ENCODE measurements at regions not wholly inside any gene's neighbourhood (a gene's known extent, or its start where the extent isn't known, plus 50 kb on each side); places are given as distances from the start of the nearest gene placed in this dataset.

- intact Hi-C loops (cut with micrococcal nuclease), result no loop called here
- H3K4me3 ChIP-seq, result no peak overlapping the region
- no peak for TF ChIP-seq CTCF (IDR thresholded peaks at IDR 0.05; ENCODE audit: borderline replicate concordance)
- H3K27ac ChIP-seq (replicated peaks), result no peak overlapping the region
- peaks cover 96% of the 10 kb centered on the region for H3K27me3 ChIP-seq (ENCODE audit: low read depth)
- DNase-seq, result no peak
- H3K36me3 ChIP-seq, result no peaks in the 10 kb centered on the region
- H3K4me1 ChIP-seq, result peaks cover 8% of the 10 kb centered on the region
- peaks cover 2% of the 10 kb centered on the region for H3K9me3 ChIP-seq (replicated peaks)
These were observed 62.3 kb upstream of the UBE3C start for GRCh38 chr7:157076466-157076865.

- no peak for DNase-seq
- TF ChIP-seq CTCF (IDR thresholded peaks at IDR 0.05; ENCODE audit: borderline replicate concordance), result no peak
- H3K9me3 ChIP-seq (replicated peaks), result no peaks in the 10 kb centered on the region
- no peak overlapping the region for H3K4me3 ChIP-seq
- peaks cover 8% of the 10 kb centered on the region for H3K4me1 ChIP-seq
- intact Hi-C loops (cut with micrococcal nuclease), result no loop called here
- peaks cover 98% of the 10 kb centered on the region for H3K27me3 ChIP-seq (ENCODE audit: low read depth)
- no peak overlapping the region for H3K27ac ChIP-seq (replicated peaks)
- no peaks in the 10 kb centered on the region for H3K36me3 ChIP-seq
These were observed 61.7 kb upstream of the UBE3C start for GRCh38 chr7:157077021-157077420.

GRCh38 chr7:157077986-157078644 is 60.6 kb upstream of the UBE3C start:
- TF ChIP-seq CTCF (IDR thresholded peaks at IDR 0.05; ENCODE audit: borderline replicate concordance), result no peak
- peak overlapping the region; percentile 32 for H3K4me3 ChIP-seq
- H3K36me3 ChIP-seq, result no peaks in the 10 kb centered on the region
- H3K4me1 ChIP-seq, result peaks cover 8% of the 10 kb centered on the region
- peaks cover 97% of the 10 kb centered on the region for H3K27me3 ChIP-seq (ENCODE audit: low read depth)
- DNase-seq, result no peak
- H3K27ac ChIP-seq (replicated peaks), result no peak overlapping the region
- peaks cover 8% of the 10 kb centered on the region for H3K9me3 ChIP-seq (replicated peaks)
- intact Hi-C loops (cut with micrococcal nuclease), result no loop called here

GRCh38 chr7:157079116-157079515 is 59.6 kb upstream of the UBE3C start:
- Histone ChIP-seq H3K4me1 (peaks cover 8% of the 10 kb centered on the region), H3K4me3 (no peak overlapping the region), H3K9me3 (replicated peaks) (peaks cover 18% of the 10 kb centered on the region), H3K36me3 (no peaks in the 10 kb centered on the region), H3K27me3 (ENCODE audit: low read depth) (peaks cover 89% of the 10 kb centered on the region), H3K27ac (replicated peaks) (no peak overlapping the region)
- intact Hi-C loops (cut with micrococcal nuclease), result no loop called here
- no peak for DNase-seq
- no peak for TF ChIP-seq CTCF (IDR thresholded peaks at IDR 0.05; ENCODE audit: borderline replicate concordance)

- Histone ChIP-seq H3K4me1 (peaks cover 8% of the 10 kb centered on the region), H3K9me3 (replicated peaks) (peaks cover 29% of the 10 kb centered on the region), H3K36me3 (no peaks in the 10 kb centered on the region), H3K27me3 (ENCODE audit: low read depth) (peaks cover 78% of the 10 kb centered on the region), H3K4me3 (no peak overlapping the region), H3K27ac (replicated peaks) (no peak overlapping the region)
- intact Hi-C loops (cut with micrococcal nuclease), result no loop called here
- DNase-seq, result no peak
- TF ChIP-seq CTCF (IDR thresholded peaks at IDR 0.05; ENCODE audit: borderline replicate concordance), result no peak
These were observed 58.5 kb upstream of the UBE3C start for GRCh38 chr7:157080111-157080730.

All from left ventricle myocardium inferior (tissue), 1 donor.